ENCODE measurements at regions not wholly inside any gene's neighbourhood (a gene's known extent, or its start where the extent isn't known, plus 50 kb on each side); places are given as distances from the start of the nearest gene placed in this dataset.

DNA sequence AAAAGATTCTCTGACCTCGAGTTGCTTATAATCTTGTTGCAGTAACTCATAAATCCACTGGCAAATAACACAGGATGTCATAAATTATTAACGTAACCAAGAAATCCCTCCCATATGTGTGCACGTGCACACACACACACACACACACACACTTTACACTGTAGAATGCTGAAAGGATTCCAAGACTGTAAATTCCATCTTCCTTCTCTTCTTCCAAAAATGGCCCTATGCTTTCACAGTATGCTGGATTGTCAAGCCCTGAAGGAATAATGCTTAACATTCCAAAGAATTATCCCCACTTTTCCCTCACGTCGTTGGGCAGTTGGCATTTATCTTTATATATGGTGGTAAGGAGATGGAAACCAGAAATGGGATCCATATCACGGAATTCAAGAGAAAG, 117.5 kb upstream of the CRIM1 start:
- DNase-seq: no peak
- 40 to 42% methylated on average over 6 of the region's 6 CpGs for WGBS, 2 donors
- Histone ChIP-seq H3K9me3 (no peaks in the 10 kb centered on the region), H3K36me3 (replicated peaks in 1 of 2; ENCODE audit: insufficient read depth in 1 of 2, low read depth in 2 of 2) (no peaks in the 10 kb centered on the region), H3K4me3 (no peak overlapping the region), H3K27me3 (no peaks in the 10 kb centered on the region), H3K4me1 (no peaks in the 10 kb centered on the region), H3K27ac (no peak overlapping the region)
- TF ChIP-seq POLR2A (IDR thresholded peaks at IDR 0.05): no peak
- TF ChIP-seq, protein P1, sequence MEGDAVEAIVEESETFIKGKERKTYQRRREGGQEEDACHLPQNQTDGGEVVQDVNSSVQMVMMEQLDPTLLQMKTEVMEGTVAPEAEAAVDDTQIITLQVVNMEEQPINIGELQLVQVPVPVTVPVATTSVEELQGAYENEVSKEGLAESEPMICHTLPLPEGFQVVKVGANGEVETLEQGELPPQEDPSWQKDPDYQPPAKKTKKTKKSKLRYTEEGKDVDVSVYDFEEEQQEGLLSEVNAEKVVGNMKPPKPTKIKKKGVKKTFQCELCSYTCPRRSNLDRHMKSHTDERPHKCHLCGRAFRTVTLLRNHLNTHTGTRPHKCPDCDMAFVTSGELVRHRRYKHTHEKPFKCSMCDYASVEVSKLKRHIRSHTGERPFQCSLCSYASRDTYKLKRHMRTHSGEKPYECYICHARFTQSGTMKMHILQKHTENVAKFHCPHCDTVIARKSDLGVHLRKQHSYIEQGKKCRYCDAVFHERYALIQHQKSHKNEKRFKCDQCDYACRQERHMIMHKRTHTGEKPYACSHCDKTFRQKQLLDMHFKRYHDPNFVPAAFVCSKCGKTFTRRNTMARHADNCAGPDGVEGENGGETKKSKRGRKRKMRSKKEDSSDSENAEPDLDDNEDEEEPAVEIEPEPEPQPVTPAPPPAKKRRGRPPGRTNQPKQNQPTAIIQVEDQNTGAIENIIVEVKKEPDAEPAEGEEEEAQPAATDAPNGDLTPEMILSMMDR (IDR thresholded peaks at IDR 0.05): no peak
- no peak for ATAC-seq
- intact Hi-C loops (cut with DNase I): no loop called here

DNA sequence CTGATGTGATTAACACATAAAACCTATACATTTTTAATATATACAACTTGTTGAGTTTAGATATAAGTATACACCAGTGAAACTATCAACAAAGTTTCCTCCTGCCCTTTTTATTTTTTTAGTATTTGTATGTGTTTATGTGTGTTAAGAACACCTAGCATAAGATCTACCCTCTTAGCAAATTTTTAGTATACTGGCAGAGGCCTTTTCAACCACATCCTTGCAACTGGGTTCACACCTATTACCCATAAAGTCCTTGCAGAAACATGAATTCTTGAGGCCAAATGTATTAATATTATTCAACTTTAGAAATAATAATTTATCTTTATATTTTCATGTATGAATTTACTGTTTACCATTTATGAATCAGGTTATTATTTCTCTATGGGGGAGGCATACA, 119.7 kb upstream of the CRIM1 start:
- Histone ChIP-seq H3K4me3 (no peak overlapping the region), H3K27me3 (no peaks in the 10 kb centered on the region), H3K9me3 (no peaks in the 10 kb centered on the region), H3K4me1 (no peaks in the 10 kb centered on the region), H3K36me3 (replicated peaks in 1 of 2; ENCODE audit: insufficient read depth in 1 of 2, low read depth in 2 of 2) (no peaks in the 10 kb centered on the region), H3K27ac (no peak overlapping the region)
- ATAC-seq (no peak), DNase-seq (no peak)
- intact Hi-C loops (cut with DNase I): no loop called here
- TF ChIP-seq POLR2A (IDR thresholded peaks at IDR 0.05): no peak
- TF ChIP-seq, protein P1 (IDR thresholded peaks at IDR 0.05): no peak

DNA sequence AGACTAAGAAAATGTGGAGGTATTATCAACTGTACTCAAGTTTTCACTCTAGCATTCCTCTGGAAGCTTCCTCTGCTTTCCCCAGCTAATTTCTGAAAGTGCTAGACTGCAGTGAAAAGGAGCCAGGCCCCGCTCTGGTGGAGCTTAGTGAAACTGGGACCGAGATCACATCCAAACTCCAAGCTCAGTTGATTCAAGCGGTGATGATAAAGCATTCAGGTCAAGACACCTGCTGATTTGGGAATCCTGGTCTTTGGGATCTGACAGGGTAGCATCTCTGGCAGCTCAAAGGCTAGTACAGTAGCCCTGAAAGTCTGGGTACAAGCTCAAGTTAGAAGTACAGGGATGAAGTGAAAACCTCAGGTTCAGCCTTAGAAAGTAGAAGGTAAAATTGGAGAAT, 120.2 kb upstream of the CRIM1 start:
- no peaks in the 10 kb centered on the region for H3K9me3 ChIP-seq
- H3K4me1 ChIP-seq: no peaks in the 10 kb centered on the region
- WGBS, 2 donors: 54 to 71% methylated on average over 3 of the region's 3 CpGs
- DNase-seq: no peak
- H3K27ac ChIP-seq: no peak overlapping the region
- intact Hi-C loops (cut with DNase I): no loop called here
- no peaks in the 10 kb centered on the region for H3K36me3 ChIP-seq (replicated peaks in 1 of 2; ENCODE audit: insufficient read depth in 1 of 2, low read depth in 2 of 2)
- TF ChIP-seq POLR2A (IDR thresholded peaks at IDR 0.05): no peak
- TF ChIP-seq, protein P1 (IDR thresholded peaks at IDR 0.05): no peak
- no peak overlapping the region for H3K4me3 ChIP-seq
- ATAC-seq: no peak
- no peaks in the 10 kb centered on the region for H3K27me3 ChIP-seq

DNA sequence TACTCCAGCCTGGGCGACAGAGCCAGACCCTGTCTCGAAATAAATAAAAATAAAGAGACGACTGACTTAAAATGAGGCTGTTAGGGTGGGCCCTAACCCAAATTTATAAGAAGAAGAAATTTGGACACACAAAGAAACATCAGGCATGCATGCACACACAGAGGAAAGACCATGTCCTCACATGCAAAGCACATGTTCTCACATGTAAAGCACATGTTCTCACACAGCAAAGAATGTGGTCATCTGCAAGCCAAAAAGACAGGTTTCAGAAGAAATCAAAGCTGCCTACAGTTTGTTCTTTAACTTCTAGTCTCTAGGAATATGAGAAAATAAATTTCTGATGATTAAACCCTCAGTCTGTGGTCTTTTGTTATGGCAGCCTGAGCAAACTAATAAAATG, 132.3 kb upstream of the CRIM1 start:
- intact Hi-C loops (cut with DNase I): no loop called here
- no peaks in the 10 kb centered on the region for H3K36me3 ChIP-seq (replicated peaks in 1 of 2; ENCODE audit: insufficient read depth in 1 of 2, low read depth in 2 of 2)
- no peak overlapping the region for H3K4me3 ChIP-seq
- 44 to 50% methylated on average over 3 of the region's 3 CpGs for WGBS, 2 donors
- H3K4me1 ChIP-seq: no peaks in the 10 kb centered on the region
- H3K9me3 ChIP-seq: no peaks in the 10 kb centered on the region
- DNase-seq (no peak), ATAC-seq (no peak)
- TF ChIP-seq, protein P1 (IDR thresholded peaks at IDR 0.05): no peak
- no peak for TF ChIP-seq POLR2A (IDR thresholded peaks at IDR 0.05)
- H3K27ac ChIP-seq: no peak overlapping the region
- H3K27me3 ChIP-seq: no peaks in the 10 kb centered on the region

DNA sequence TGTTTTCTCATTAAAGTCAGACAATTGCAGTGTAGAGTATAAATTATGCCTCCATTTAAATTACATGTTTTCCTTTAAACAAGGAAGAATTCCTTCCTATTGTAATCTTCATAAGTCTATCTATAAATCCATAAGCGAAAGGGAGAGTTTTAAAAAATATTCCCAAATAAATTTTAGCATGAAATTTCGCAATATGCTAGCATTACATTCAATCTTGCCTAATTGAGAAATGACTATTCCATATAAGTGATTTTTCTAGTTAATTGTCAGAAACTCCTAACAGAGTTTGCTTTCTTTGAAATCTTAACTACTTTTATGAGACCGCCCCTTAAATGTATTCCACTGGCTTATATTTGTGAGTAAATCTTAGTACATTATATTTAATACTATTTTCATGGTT, 133.1 kb upstream of the CRIM1 start:
- no peaks in the 10 kb centered on the region for H3K27me3 ChIP-seq
- intact Hi-C loops (cut with DNase I): no loop called here
- 73 to 76% methylated on average over 3 of the region's 3 CpGs for WGBS, 2 donors

More for the DNA sequence above, 133.1 kb upstream of the CRIM1 start:
- H3K4me1 ChIP-seq: no peaks in the 10 kb centered on the region
- no peak overlapping the region for H3K4me3 ChIP-seq
- no peak overlapping the region for H3K27ac ChIP-seq
- no peak for TF ChIP-seq POLR2A (IDR thresholded peaks at IDR 0.05)
- TF ChIP-seq, protein P1 (IDR thresholded peaks at IDR 0.05): no peak
- ATAC-seq: no peak
- H3K36me3 ChIP-seq (replicated peaks in 1 of 2; ENCODE audit: insufficient read depth in 1 of 2, low read depth in 2 of 2): no peaks in the 10 kb centered on the region
- no peak for DNase-seq
- H3K9me3 ChIP-seq: no peaks in the 10 kb centered on the region
